Urothelium cell line (cell line): ENCODE measurements at regions not wholly inside any gene's neighbourhood (a gene's known extent, or its start where the extent isn't known, plus 50 kb on each side); places are given as distances from the start of the nearest gene placed in this dataset.
A peak's percentile ranks its signal among the peaks of the same experiment; 100 is the strongest.

Source experiments
- DNase-seq: peaks from one replicate; pipeline ENCODE4 v3.0.0; 2011; ENCODE audit warnings: low spot score, mixed read lengths
- FAIRE-seq: peaks from 2 replicates; lab custom pipeline; 2011; peaks lifted over from hg19 to GRCh38; lab: Jason Lieb, UNC

- DNase-seq (no peak), FAIRE-seq (peak; percentile 94)
These were observed 220.5 kb upstream of the TBX3 start for GRCh38 chr12:114904254-114905003.

DNA sequence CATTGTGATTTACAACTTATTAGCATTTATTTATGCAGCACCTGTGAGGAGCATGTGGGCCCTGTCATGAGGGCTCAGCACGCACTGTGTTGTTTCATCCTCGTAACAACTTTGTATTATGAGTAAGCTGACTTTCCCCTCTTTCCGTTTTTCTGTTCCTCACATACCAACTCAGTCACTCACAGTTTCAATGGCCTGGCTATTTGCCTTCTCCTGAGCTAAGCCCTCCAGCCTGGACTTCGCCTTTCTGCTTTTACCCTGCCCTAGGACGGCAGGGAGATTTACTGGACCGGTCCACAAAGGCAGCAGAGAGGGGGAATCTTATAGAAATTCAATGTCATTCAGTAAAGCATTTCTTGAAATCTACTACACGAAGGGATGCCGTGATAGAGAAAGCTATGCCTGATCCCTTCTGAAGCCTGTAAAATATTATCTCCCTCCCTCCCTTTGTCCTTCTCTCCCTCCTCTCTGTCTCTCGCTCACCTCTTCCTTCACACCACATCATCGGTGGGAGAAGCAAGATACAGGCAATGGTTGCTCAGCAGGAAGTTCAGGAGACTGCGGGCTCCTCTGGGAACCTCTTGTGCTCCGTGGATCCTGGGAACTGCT lies 219.2 kb upstream of the TBX3 start:
- peak; percentile 25 for DNase-seq
- no peak for FAIRE-seq

- FAIRE-seq = no peak
- no peak for DNase-seq
These were observed 218.7 kb upstream of the TBX3 start for GRCh38 chr12:114902665-114903064.

DNA sequence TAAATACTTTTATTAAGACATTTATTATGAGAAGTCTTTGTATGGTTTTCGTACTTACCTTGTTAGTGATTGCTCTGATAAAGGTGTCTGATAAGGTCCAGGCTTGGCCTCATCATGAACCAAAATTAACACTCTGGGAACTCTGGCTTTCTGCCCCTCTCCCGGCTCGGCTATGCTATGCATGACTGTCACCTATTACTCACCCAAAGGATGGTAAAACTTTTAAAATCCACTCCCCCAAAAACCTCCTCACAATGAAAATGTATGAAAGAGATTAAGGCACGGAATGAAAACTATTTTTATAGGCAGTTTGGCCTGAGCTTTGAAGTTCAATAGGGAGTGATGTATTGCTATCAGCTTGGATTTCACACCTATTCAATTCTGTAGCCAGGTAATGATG lies 217.3 kb upstream of the TBX3 start:
- FAIRE-seq (no peak), DNase-seq (no peak)

- DNase-seq = no peak
- FAIRE-seq = no peak
These were observed 214.2 kb upstream of the TBX3 start for GRCh38 chr12:114898159-114898558.

DNA sequence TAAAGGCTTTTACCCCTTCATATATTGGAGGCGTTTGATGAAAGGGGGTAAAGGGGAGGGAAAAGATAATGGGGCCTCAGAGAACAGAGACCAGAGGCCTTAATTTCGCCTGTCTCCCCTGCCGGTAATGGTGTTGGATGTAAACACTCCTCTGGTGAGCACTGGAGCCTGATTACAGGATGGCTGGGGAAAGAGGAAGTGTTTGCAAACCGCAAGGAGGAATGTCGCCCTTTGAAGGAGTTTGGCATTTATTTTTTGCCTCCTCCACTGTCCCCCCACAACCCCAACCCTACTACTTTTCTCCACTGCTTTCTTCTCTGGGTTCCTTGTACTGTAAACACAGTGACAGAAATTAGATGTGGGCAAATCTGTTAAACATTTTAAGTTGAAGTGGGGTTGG lies 211.9 kb upstream of the TBX3 start:
- FAIRE-seq = no peak
- DNase-seq = no peak

DNA sequence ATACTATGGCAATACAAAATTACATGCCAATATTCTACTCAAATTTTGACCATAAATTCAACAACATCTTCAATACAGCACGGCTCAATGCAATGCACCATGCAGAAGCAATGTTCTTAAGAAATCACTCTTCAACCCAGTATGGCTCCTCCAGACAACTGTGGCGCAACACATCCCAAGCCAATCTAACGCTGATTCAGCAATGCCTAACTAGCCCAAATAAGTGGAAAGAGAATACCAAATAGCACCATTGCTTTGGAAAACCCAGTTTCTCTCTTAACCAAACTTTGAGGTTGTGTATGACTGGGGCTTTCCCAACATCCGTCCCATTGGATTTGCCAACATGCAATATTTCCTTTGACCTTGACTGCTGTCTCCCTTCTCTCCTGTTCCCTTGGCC lies 211.1 kb upstream of the TBX3 start:
- no peak for FAIRE-seq

GRCh38 chr12:114894076-114894475 lies 210.1 kb upstream of the TBX3 start:
- DNase-seq (no peak), FAIRE-seq (no peak)

More for the DNA sequence above, 211.1 kb upstream of the TBX3 start:
- DNase-seq = no peak

DNA sequence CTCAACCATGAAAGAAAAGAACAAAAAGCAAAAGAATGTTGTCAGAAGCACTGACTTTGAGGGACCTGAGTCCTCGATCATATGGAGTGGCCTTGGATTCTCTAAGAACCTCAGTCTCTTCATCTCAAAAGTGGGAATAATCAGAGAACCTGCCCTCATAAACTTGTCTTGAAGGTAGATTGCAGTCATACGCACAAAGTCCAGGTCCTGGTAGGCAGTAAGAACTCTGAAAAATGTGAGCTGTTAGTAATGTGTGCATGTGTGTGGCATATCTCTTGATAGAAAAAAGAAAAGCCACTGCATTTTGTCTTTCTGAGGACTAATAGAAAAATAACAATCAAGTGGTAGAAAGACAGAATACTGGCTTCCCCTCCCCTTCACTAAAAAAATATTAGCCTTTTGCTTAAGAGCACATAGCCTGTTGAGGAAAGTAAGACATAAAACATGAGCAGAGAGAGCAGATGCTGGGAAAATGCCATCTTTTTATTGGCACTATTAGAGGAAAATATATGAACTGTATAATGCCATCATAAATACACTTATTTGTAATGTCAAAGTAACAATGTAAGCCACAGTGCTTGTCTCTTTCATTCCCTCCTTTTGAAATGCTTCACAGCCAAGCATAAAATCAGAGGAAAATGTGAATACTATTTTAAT lies 205.1 kb upstream of the TBX3 start:
- FAIRE-seq (no peak), DNase-seq (no peak)

GRCh38 chr12:114888448-114888847 lies 204.5 kb upstream of the TBX3 start:
- FAIRE-seq (no peak), DNase-seq (no peak)

- DNase-seq (no peak), FAIRE-seq (no peak)
These were observed 201.5 kb upstream of the TBX3 start for GRCh38 chr12:114885501-114885900.

GRCh38 chr12:114884575-114884974 lies 200.6 kb upstream of the TBX3 start:
- no peak for FAIRE-seq
- DNase-seq = no peak

- no peak for FAIRE-seq
- DNase-seq = no peak
These were observed 198.1 kb upstream of the TBX3 start for GRCh38 chr12:114882083-114882482.

GRCh38 chr12:114879354-114879753 lies 195.4 kb upstream of the TBX3 start:
- DNase-seq (no peak), FAIRE-seq (no peak)

DNA sequence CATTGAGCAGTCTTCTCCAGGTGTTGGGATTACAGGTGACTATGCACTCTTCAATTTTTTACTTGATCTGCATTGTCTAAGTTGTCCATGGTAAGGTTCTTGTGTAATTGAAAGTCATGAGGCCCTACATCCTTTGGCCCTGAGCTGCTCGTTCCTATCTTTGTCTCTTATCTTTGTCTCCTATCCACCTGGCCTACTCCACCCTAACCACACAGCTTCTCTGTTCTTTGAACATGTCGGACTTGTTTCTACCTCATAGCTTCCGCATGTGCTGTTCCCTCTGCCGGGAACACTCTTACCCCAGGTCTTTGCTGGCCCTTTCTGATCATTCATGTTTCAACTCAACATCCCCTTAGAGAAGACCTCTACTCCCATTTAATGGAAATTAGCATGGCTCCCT lies 194.8 kb upstream of the TBX3 start:
- FAIRE-seq (no peak), DNase-seq (no peak)

GRCh38 chr12:114876968-114877680 lies 193.1 kb upstream of the TBX3 start:
- FAIRE-seq (no peak), DNase-seq (no peak)

DNA sequence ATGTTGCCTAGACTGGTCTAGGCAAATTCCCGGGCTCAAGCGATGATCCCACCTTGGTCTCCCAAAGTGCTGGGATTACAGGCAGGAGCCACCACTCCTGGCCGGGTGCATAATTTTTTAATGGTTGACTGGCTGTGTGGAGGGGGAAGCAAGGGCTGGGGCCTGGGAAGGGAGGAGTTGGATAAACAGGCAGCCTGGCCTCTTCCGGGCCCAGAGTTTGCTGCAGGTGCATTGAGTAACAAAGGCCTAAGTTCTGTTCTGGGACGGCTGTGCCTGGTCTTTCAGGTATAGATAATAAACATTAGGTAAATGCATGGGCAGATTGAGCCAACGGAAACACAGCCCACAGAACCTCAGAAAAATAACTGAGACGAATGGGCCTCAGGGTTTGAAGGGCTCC lies 191.3 kb upstream of the TBX3 start:
- DNase-seq (no peak), FAIRE-seq (no peak)

- no peak for DNase-seq
- no peak for FAIRE-seq
These were observed 189.7 kb upstream of the TBX3 start for GRCh38 chr12:114873656-114874055.

GRCh38 chr12:114868995-114869834 lies 185.2 kb upstream of the TBX3 start:
- no peak for FAIRE-seq
- DNase-seq = no peak

DNA sequence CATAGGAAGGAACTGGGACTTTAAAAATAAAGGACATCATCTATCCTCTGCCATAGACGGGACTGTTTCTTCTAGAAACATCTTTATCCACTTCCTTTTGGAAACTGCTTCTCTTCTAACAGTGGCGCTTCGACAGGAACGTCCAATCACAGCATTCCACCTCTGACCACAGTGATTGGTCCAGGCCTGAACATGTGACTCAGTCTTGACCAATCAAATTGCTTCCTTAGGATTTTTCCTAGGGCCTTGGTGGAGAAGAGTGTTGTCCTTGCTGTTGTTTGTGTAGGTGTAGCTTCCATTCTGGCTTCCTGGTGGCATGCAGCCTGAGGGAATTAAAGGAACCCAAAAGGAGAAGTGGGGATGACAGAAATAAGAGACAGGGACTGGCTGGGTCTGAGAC lies 182.4 kb upstream of the TBX3 start:
- no peak for FAIRE-seq
- no peak for DNase-seq
